GM10266 (cell line): ENCODE measurements at regions not wholly inside any gene's neighbourhood (a gene's known extent, or its start where the extent isn't known, plus 50 kb on each side); places are given as distances from the start of the nearest gene placed in this dataset.
"Not testable (repeated sequence)": the region's sequence is repeated elsewhere in the genome, so short reads cannot be mapped to it uniquely, and the experiment has no call there.

Source experiments
- DNase-seq: peaks from one replicate; pipeline ENCODE4 v3.0.0; 2012; ENCODE audit errors: extremely low spot score
- CTCF ChIP-seq: IDR thresholded peaks from 2 replicates; pipeline ENCODE4 v1.5.1; 2012; ENCODE audit warnings: mild to moderate bottlenecking, low read depth; ENCODE audit not compliant: control insufficient read depth, insufficient read depth; ENCODE audit errors: missing control alignments

DNA sequence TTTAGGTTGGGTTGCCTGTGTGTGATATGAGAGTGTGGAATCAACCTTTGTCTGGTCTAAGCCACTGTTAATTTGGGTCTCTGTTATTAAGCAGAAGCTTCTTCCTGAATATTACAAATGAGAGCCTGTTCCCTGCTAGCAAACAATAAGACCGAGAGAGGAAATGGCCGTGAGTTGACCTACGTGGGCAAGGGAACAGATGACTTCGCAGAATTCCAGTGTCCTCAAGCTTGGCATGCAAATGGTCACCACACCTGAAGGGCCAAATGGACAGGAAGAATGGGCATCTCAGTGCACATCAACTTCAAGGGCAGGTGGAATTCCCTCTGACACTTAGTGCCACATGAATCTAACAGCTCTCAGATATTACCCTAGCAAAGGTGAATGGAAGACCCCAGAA is 250.8 kb upstream of the FOXF1 start:
- DNase-seq = no peak
- no peak for TF ChIP-seq CTCF

DNA sequence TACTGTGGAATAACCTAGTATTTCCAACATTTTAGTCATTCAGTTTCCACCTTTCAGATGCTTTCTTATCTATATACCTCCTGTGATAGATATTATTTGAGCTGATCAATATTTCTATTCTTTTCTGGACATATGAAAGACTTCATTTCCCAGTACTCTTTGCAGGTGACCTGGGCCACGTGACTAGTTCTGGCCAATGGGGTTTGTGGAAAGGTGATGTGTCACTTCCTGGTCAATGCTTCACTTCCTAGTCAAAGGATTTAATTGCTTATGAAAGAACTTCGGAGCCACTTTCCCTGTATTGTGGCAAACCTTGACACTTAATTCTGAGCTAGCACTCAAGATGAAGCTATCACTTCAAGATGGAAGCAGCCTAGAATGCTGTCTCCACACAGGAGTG is 248.9 kb upstream of the FOXF1 start:
- TF ChIP-seq CTCF = no peak
- DNase-seq = no peak

DNA sequence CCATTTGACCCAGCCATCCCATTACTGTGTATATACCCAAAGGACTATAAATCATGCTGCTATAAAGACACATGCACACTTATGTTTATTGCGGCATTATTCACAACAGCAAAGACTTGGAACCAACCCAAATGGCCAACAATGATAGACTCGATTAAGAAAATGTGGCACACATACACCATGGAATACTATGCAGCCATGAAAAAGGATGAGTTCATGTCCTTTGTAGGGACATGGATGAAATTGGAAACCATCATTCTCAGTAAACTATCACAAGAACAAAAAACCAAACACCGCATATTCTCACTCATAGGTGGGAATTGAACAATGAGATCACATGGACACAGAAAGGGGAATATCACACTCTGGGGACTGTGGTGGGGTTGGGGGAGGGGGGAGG is 242.7 kb upstream of the FOXF1 start:
- DNase-seq = not testable (repeated sequence)

DNA sequence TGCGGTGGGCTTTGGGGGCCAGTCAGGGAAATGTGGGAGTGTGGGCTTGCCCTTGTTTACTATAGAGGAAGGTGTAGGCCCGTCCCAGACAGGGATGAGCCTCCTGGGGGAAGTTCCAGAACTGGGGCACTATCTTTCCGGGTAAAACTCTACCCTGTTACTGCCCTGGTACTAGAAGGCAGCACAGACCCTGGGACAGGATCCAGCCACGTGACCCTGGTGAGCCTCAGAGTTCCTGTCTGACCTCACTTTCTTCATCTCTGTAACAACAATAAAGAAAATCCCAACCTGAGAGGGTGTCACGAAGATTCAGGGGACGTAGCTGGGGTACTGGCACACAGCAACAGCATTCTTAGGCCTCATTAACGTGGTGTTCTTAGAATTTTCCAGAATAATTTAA is 239.6 kb upstream of the FOXF1 start:
- TF ChIP-seq CTCF = no peak
- DNase-seq = no peak

DNA sequence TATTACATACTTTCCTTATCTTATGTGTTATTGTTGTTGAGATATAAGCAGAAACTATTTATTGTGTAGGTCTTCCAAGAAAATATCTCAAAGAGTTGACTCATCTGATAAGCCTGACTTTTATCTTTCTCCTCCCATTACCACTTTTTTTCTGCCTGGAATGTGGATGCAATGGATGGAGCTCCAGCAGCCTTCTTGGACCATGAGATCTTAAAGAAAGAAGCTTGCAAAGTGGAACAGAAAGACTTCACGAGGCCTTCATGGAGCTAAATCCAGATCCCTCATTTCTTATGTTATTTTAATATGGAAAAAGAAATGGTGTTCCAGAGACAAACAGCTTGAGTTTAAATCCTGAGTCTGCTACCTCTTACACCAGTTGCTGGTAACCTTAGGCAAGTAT is 237.6 kb upstream of the FOXF1 start:
- no peak for DNase-seq
- TF ChIP-seq CTCF = no peak

DNA sequence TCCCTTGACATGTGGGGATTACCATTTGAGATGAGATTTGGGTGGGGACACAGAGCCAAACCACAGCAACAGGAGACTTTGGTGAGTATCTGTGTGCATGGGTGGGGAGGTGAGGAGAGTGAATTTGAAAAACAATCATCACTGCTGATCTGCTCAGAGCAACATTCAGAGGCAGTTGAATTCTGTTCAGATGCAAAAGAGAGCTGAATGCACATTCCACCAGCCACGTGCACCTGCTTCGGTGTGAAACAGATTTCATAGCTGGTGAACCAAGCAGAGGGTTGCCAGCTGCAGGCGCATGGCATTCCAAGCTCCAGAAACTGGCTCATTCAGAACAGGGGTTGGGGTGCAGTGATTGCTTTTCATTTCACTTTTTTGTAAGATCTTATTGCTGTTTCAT is 233.1 kb upstream of the FOXF1 start:
- DNase-seq = no peak
- TF ChIP-seq CTCF = no peak

DNA sequence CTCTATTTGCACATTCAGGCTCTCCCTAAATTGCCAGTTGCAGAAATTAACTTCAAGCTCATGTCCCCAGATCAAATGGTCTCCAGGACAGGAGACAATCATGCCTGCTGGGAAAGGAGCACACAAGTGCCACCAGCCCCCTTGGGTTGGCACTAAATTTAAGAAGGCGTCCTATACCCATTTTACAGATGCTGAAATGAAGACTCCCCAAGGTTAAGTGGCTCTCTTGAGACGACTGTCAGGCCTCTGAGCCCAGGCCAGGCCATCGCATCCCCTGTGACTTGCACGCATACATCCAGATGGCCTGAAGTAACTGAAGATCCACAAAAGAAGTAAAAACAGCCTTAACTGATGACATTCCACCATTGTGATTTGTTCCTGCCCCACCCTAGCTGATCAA is 232.5 kb upstream of the FOXF1 start:
- not testable (repeated sequence) for DNase-seq

DNA sequence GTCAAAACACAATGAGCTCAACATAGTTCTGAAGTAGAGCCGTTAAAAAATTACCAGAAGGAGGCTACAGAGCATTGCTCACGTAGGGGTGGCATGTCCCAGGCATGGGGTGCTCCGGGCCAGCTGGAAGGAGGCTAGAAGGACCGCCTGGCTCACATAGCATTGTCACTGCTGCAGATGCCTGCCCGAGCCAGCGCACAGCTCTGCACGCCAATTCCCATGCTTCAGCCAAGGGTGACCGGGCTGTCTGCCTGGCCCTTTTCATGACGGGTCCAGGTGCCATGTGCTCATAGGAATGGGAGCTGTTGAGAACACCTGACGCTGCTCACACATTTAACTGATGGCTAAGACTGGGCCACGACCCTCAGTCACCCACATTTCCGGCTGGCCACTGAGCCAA is 228.9 kb upstream of the FOXF1 start:
- DNase-seq = no peak

More for the DNA sequence above, 228.9 kb upstream of the FOXF1 start:
- no peak for TF ChIP-seq CTCF
